ENCODE measurements at regions not wholly inside any gene's neighbourhood (a gene's known extent, or its start where the extent isn't known, plus 50 kb on each side); places are given as distances from the start of the nearest gene placed in this dataset.
"Not testable (repeated sequence)": the region's sequence is repeated elsewhere in the genome, so short reads cannot be mapped to it uniquely, and the experiment has no call there.

GRCh38 chr6:51005779-51006178 lies 187.1 kb downstream of the TFAP2B start:
- TF ChIP-seq, protein P1, sequence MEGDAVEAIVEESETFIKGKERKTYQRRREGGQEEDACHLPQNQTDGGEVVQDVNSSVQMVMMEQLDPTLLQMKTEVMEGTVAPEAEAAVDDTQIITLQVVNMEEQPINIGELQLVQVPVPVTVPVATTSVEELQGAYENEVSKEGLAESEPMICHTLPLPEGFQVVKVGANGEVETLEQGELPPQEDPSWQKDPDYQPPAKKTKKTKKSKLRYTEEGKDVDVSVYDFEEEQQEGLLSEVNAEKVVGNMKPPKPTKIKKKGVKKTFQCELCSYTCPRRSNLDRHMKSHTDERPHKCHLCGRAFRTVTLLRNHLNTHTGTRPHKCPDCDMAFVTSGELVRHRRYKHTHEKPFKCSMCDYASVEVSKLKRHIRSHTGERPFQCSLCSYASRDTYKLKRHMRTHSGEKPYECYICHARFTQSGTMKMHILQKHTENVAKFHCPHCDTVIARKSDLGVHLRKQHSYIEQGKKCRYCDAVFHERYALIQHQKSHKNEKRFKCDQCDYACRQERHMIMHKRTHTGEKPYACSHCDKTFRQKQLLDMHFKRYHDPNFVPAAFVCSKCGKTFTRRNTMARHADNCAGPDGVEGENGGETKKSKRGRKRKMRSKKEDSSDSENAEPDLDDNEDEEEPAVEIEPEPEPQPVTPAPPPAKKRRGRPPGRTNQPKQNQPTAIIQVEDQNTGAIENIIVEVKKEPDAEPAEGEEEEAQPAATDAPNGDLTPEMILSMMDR (IDR thresholded peaks at IDR 0.05; ENCODE audit: insufficient read depth, low read depth, low read length, missing control alignments): no peak
- H3K4me3 ChIP-seq (ENCODE audit: low read length): no peak overlapping the region

GRCh38 chr6:51007237-51007636 lies 188.6 kb downstream of the TFAP2B start:
- peak; percentile 48 for DNase-seq (ENCODE audit: low read depth)
- no peak overlapping the region for H3K4me3 ChIP-seq (ENCODE audit: low read length)
- TF ChIP-seq, protein P1 (IDR thresholded peaks at IDR 0.05; ENCODE audit: insufficient read depth, low read depth, low read length, missing control alignments): no peak

More at GRCh38 chr6:51005779-51006178, 187.1 kb downstream of the TFAP2B start:
- no peak for DNase-seq (ENCODE audit: low read depth)

GRCh38 chr6:51008693-51009092 lies 190.0 kb downstream of the TFAP2B start:
- H3K4me3 ChIP-seq (ENCODE audit: low read length); DNase-seq (ENCODE audit: low read depth): not testable (repeated sequence)

DNA sequence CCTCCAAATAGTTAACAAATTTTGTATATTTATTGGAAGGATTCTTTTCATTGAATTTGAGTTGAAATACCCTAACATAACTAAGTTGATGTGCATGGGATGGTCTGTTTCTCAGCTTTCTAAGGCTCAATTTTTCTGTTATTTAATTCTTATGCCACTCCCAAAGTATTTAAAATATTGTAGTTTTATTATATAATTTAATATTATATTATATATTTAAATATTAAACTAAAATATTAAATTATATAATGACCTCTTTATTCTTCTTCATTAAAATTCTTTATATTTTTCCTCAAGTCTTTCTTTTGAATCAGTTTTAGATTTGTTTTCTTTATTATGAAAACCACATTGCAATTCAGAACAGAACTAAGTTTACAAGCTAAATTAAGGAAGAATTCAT lies 194.7 kb downstream of the TFAP2B start:
- DNase-seq (ENCODE audit: low read depth): no peak
- TF ChIP-seq, protein P1 (IDR thresholded peaks at IDR 0.05; ENCODE audit: insufficient read depth, low read depth, low read length, missing control alignments): no peak

DNA sequence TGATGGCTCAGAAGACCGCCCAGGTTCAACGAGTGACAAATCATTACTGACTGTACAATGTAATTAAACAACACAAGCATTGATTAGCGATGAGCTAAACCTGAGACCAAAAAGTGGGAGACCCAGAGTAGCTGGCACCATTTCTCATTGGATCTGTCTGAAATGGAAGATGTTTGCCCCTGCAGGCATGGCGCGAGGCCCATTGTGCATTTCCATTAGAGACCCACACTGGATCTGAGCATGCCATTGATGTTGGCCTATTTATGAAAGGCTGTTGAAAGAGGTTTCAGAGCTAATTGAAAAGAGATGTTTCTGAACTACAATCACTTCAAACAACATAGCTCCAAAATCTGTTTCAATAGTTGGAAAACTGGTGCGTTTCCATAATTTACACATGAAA lies 196.7 kb downstream of the TFAP2B start:
- TF ChIP-seq, protein P1 (IDR thresholded peaks at IDR 0.05; ENCODE audit: insufficient read depth, low read depth, low read length, missing control alignments): no peak
- no peak overlapping the region for H3K4me3 ChIP-seq (ENCODE audit: low read length)
- no peak for DNase-seq (ENCODE audit: low read depth)

More for the DNA sequence above, 194.7 kb downstream of the TFAP2B start:
- no peak overlapping the region for H3K4me3 ChIP-seq (ENCODE audit: low read length)

GRCh38 chr6:51016489-51016888 lies 197.8 kb downstream of the TFAP2B start:
- no peak overlapping the region for H3K4me3 ChIP-seq (ENCODE audit: low read length)
- no peak for DNase-seq (ENCODE audit: low read depth)
- TF ChIP-seq, protein P1 (IDR thresholded peaks at IDR 0.05; ENCODE audit: insufficient read depth, low read depth, low read length, missing control alignments): no peak

- no peak overlapping the region for H3K4me3 ChIP-seq (ENCODE audit: low read length)
- TF ChIP-seq, protein P1 (IDR thresholded peaks at IDR 0.05; ENCODE audit: insufficient read depth, low read depth, low read length, missing control alignments): no peak
- DNase-seq (ENCODE audit: low read depth): no peak
Observed at GRCh38 chr6:51019806-51020205, 201.1 kb downstream of the TFAP2B start.

Measured in epithelial cell of esophagus (primary cell).